Superior temporal gyrus (tissue), 1 donor: ENCODE measurements at regions not wholly inside any gene's neighbourhood (a gene's known extent, or its start where the extent isn't known, plus 50 kb on each side); places are given as distances from the start of the nearest gene placed in this dataset.

Source experiments
- DNase-seq: peaks from one replicate; pipeline ENCODE4 v3.0.0-alpha.2; 2016; ENCODE audit errors: extremely low spot score

DNA sequence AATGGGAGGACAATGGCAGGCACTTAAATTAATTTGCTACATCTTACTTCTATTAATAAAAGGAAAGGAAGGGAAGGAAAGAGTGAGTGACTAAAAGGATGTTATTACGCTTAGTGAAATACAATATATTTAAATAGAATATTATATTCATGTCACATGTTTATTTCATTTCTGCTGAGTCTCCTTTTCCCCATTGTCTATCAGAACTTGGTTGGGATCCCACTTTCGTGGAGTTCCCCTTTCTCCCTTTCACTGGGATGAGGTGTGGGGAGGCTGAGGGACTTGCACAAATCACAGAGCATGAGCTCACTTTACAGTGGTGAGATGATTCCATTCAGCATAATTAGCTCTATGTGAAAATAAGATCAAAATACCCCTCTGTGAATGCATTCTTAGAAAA is 730.6 kb downstream of the TSN start:
- DNase-seq, result no peak

- no peak for DNase-seq
Observed at GRCh38 chr2:122486705-122487415, 731.4 kb downstream of the TSN start.

DNA sequence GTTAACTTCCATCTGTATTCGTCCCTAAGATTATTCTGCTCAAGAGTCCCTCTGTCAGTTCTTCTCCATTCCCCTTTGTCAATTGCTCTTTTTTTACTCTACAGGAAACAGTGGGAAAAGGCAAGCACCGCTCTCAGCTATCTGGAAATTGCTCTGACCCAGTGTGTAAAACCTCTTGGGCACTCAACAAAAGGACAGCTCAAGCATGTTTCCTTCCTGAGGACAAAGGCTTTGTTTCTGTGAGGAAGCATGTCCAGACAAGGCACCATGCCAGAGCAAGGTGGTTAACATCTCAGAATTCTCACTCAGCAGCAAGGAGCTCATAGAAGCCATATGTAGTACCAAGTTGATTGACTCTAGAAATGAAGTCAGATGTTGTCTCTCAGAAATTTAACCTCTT is 735.6 kb downstream of the TSN start:
- DNase-seq, result no peak

- DNase-seq, result no peak
Observed at GRCh38 chr2:122500316-122501105, 745.1 kb downstream of the TSN start.

DNA sequence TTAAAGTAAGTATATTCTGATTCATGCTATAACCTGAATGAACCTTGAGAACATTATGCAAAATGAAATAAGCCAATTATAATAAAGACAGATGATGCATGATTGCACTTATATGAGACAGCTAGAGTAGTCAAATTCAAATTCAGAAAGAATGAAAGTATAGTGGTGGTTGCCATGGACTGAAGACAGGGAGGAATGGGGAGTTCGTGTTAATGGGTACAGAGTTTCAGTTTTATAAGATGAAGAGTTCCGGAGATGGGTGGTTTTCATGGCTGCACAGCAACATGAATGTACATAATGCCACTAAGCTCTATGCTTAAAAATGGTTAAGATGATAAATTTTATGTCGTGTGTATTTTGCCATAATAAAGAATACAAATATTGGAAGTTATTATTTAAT is 751.2 kb downstream of the TSN start:
- no peak for DNase-seq

DNA sequence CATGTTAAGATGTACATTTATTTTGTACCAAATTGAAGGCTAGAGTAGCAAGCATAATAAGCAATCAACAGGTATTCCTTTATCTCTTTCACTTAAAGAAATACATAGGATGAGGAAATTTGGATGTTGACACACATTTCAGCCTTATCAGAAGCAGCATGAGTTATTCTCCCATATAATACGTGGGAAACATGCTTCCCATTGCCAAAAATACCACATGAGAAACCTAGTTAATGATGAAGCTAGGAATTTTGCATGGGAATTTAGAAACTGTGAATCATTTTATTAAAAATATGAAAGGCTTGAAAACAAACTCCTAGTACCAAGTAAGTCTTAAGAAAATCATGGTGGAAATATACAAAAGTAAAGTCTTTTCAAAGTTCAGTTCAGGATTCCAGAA is 751.8 kb downstream of the TSN start:
- no peak for DNase-seq

DNA sequence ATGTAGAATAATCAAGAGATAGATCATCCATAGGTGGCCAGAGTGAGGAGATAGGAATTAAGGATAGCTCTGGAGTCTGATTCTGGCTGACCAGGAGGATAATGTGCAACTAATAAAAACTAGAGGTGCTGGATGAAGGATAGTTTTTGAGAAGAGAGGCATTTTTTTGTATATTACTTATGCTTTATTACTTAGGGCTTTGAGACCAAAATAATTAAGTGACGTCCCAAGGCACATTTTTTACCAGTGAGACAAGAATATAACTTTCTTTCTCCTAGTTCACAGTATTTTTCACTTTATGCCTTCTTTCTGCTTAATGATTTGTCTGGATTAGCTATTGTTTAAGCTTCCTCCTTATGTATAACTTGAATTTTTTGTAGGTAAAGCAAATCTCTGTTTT is 756.6 kb downstream of the TSN start:
- no peak for DNase-seq

DNA sequence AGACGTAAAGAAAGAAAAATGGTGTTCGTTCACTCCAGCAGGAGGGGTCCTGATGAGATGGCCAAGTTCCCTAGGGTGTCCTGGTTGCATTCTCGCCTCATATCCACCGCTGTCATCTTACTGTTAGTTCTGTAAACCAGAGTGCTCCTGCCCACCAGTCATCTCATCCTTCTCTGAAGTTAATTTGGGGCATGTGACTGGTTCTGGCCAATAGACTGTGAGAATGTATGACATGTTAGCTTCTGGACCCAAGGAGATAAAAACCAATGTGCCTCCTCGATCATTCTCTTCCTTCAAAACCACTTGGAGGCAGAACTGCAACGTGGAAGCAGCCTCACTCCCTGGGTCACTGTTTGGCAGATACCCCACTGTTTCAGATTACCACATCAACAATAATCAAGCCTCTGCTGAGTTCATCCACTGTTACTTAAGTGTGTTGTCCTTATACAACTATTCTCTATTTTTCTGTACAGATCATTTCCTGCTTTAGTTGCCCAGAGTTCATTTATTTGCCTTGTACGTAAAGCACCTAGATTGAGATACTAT is 759.1 kb downstream of the TSN start:
- no peak for DNase-seq

- no peak for DNase-seq
Observed at GRCh38 chr2:122515731-122516290, 760.4 kb downstream of the TSN start.

GRCh38 chr2:122516775-122517174 is 761.3 kb downstream of the TSN start:
- DNase-seq, result no peak

DNA sequence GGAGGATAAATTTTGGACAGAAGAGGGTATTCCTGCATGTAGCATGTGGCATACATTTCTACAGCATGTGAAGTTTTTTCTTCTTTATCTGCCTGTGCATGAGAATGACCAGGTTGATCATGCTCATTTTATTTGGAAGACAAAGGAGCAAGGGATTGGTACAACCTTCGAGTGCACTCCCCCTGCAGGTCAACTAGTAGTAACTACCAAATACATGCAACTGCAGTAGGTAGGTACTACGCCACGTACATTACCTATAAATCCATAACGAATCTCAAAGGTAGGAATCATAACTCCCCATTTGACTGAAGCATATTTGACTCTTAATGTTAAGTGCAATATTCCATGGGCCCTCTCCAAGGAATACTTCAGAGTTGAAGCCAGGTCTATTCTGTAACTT is 763.9 kb downstream of the TSN start:
- DNase-seq, result no peak

- no peak for DNase-seq
Observed at GRCh38 chr2:122519821-122520611, 764.6 kb downstream of the TSN start.

- DNase-seq, result no peak
Observed at GRCh38 chr2:122523143-122523542, 767.7 kb downstream of the TSN start.

- DNase-seq, result no peak
Observed at GRCh38 chr2:122523981-122524380, 768.5 kb downstream of the TSN start.

- DNase-seq, result no peak
Observed at GRCh38 chr2:122525336-122525735, 769.9 kb downstream of the TSN start.

DNA sequence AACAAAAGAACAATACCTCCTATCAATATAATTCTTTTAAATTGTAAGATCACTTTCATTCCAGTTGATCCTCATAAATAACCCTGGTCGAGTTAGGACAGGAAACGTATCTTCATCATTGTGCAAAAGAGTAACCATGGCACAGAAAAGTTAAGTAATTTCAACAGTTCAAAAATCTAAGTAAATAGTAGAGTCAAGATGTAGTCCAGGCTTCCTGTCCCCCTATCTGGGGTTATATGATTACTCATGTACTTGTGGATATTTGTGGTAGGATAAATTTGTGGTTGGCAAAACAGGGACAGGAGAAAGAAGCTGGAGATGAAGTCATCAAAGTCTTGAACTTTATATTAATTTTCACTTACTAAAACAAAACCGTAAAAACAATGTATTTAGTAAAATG is 772.6 kb downstream of the TSN start:
- DNase-seq, result no peak

DNA sequence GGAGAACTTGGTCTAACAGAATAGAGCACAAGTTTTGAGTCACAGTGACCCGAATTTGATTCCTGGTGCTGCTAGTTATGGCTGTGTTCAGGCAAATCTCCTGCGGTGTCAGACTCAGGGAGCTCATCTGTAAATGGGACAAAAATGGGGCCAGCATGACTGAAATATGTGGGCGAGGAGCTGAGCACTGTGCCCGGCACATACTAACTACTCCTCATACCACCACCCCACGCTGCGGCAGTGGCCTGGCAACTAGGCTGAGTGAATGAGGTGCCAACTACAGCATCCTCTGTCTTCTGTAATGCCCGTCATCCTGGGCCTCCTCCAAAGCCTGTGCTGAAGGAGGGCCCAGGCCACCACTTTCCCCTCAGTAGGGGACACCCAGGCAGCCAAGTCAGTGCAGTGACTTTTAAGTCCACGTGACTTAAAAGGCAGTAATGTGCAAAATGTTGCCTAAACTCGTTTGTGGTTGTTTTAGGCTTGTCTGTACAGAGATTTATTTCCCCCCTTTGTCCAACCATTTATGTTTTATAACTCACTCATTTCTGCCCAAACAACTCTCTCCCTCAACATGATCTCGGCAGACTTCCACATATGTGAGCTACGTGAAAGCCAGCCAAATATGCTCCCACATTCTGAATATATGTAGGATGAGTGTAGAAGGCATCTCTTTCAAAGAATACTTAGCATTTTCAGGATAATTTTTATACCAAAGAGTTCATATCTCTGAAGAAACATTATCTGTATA is 773.7 kb downstream of the TSN start:
- DNase-seq, result peak; percentile 49

DNA sequence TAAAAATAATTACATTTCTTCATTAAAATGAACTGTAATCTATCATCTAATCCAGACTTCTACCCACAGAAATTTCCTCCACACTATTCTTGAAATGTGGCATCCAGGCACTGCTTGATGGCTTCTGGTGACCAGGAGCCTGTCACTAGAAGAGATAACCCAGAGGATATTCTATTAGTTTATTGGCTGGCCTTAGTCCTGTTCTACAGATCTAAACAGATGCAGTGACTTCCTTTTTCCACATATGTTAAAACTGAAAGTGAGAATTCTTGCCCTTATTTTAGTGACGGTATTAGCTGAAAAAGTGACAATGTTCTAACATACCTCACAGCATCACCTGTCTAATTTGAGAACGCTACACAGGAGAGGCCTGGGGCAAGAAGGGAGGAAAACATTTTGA is 775.4 kb downstream of the TSN start:
- no peak for DNase-seq

GRCh38 chr2:122531290-122532071 is 776.0 kb downstream of the TSN start:
- DNase-seq, result no peak

DNA sequence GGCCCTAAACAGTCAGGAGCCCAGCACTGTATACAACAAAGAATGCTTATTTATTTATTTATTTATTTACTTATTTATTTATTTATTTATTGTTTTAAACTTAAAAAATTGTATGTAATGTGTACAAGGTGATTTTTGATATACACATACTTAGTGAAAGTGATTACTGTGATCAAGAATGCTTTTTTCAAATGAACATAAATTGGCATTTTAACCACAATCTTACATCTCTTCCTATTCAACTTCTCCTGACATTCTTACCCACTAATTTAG is 776.6 kb downstream of the TSN start:
- no peak for DNase-seq

DNA sequence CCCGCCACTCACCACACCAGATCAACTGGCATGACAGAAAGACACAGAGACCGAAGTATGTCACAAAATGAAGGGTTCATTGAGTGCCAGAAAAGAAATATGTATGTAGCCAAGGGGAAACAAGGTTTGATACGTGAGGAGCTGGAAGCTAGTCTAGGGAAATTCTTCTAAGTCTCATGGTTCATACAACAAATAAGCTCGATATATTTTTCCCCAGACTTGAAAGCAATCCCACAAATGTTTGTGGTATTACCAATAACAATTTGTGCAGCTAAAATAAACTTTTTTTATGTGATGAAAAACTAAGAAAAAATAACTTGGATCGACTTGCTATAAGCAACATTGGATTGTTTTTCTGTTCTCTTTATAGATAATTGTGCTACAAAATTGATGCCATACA is 777.0 kb downstream of the TSN start:
- no peak for DNase-seq
